ENCODE measurements at regions not wholly inside any gene's neighbourhood (a gene's known extent, or its start where the extent isn't known, plus 50 kb on each side); places are given as distances from the start of the nearest gene placed in this dataset.

DNA sequence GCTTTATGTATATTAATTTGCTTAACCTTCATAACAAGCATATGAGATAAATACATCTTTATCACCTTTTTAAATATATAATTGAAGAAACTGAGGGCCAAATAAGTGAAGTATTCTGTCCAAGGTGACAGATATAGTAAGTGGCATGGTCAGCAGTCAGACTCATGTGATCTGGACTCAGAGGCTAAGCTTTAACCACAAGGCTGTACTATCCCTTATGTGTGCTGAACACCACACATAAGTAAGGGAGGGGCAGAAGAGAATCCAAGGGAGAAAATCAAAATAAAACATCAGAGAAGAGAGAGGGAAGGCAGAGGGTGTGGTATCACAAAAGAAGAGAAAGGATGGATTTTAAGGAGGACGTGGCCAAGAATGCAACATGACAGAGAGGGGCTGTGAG lies 348.4 kb downstream of the EFNB2 start:
- H3K4me2 ChIP-seq (ENCODE audit: insufficient read depth in 1 of 2, low read depth in 2 of 2, low read length in 2 of 2) = no peak overlapping the region
- no peak overlapping the region for H4K5ac ChIP-seq (ENCODE audit: insufficient read length, low read depth, low read length)
- H3K4me3 ChIP-seq (ENCODE audit: extremely low read depth in 1 of 4, insufficient read depth in 2 of 4, low read depth in 3 of 4, low read length in 4 of 4) = no peak overlapping the region
- H3K27ac ChIP-seq (ENCODE audit: low read depth, low read length) = no peak overlapping the region
- H3K36me3 ChIP-seq (ENCODE audit: control insufficient read depth in 2 of 4, insufficient read depth in 4 of 4, low read length in 3 of 4) = no peaks in the 10 kb centered on the region
- H3K79me2 ChIP-seq (ENCODE audit: control insufficient read depth in 1 of 2, insufficient read depth in 2 of 2, low read length in 2 of 2) = no peaks in the 10 kb centered on the region
- H2BK120ac ChIP-seq (replicated peaks; ENCODE audit: low read depth, low read length) = no peak overlapping the region
- ChIA-PET POLR2A (ENCODE audit: partially characterized antibody) (no interaction called here), CTCF (ENCODE audit: partially characterized antibody) (interaction anchor here (1.2 kb wide), 1 partner anchor 103 kb away, joined by 3 read pairs; no protein-coding TSS in a partner anchor)
- H2AFZ ChIP-seq (ENCODE audit: low read length) = no peak overlapping the region
- H2AK5ac ChIP-seq (ENCODE audit: low read depth, low read length) = no peak overlapping the region
- peaks cover under 1% of the 10 kb centered on the region; the same call in 1 of the 2 replicates for H3K23me2 ChIP-seq (ENCODE audit: low read depth, low read length)
- H3K79me1 ChIP-seq (ENCODE audit: low read depth, low read length) = no peaks in the 10 kb centered on the region; the same call in 1 of the 2 replicates
- H4K91ac ChIP-seq (replicated peaks; ENCODE audit: insufficient read length, low read length) = no peak overlapping the region
- no peak for FAIRE-seq
- no peak overlapping the region for H3K9ac ChIP-seq (replicated peaks in 1 of 4; ENCODE audit: extremely low read depth in 1 of 4, low read depth in 3 of 4, low read length in 3 of 4)
- no peak overlapping the region for H3K18ac ChIP-seq (ENCODE audit: extremely low read depth, low read length)
- H4K8ac ChIP-seq (ENCODE audit: extremely low read depth, insufficient read depth, low read length) = no peak overlapping the region
- H2BK12ac ChIP-seq (ENCODE audit: low read depth, low read length) = no peak overlapping the region
- no peak overlapping the region for H2BK15ac ChIP-seq (ENCODE audit: low read length)
- H4K20me1 ChIP-seq (replicated peaks in 1 of 2; ENCODE audit: control insufficient read depth in 1 of 2, insufficient read depth in 2 of 2, low read length in 2 of 2) = no peaks in the 10 kb centered on the region
- no peak overlapping the region for H2BK5ac ChIP-seq (ENCODE audit: low read depth, low read length)
- H3K4ac ChIP-seq (replicated peaks; ENCODE audit: insufficient read length, low read depth, low read length) = no peak overlapping the region
- H3K23ac ChIP-seq (ENCODE audit: insufficient read length) = no peak overlapping the region
- H3K56ac ChIP-seq (replicated peaks; ENCODE audit: insufficient read length, low read depth, low read length) = no peak overlapping the region
- WGBS, 2 experiments (ENCODE audit: extremely low coverage in 1 of 2, insufficient coverage in 1 of 2, insufficient read length in 1 of 2, insufficient replicate concordance in 2 of 2, low coverage in 1 of 2, low lambda C conversion rate in 2 of 2, missing lambda C conversion rate in 1 of 2) = 95% methylated on average over 1 of the region's 1 CpG; no CpG with 5 or more reads in 1 of the 2 experiments
- H3K27me3 ChIP-seq (replicated peaks in 1 of 4; ENCODE audit: control insufficient read depth in 3 of 4, extremely low read depth in 1 of 4, insufficient read depth in 3 of 4, low read length in 3 of 4) = no peaks in the 10 kb centered on the region
- no peak for DNase-seq (ENCODE audit: low read depth in 1 of 2, low spot score in 2 of 2)
- H2BK20ac ChIP-seq (ENCODE audit: low read length) = no peak overlapping the region
- no peaks in the 10 kb centered on the region for H3K4me1 ChIP-seq (replicated peaks in 1 of 4; ENCODE audit: control insufficient read depth in 3 of 4, insufficient read depth in 4 of 4, low read length in 3 of 4)
- H3K9me3 ChIP-seq (ENCODE audit: insufficient read depth in 2 of 2, low read depth in 1 of 2, low read length in 1 of 2) = no peaks in the 10 kb centered on the region
- H3K14ac ChIP-seq (ENCODE audit: insufficient read length) = no peak overlapping the region
- TF ChIP-seq SIN3A (conservative IDR thresholded peaks at IDR 0.05 in 1 of 2, IDR thresholded peaks at IDR 0.05 in 1 of 2; ENCODE audit: low read depth in 1 of 2, low read length in 2 of 2) (no peak), BRCA1 (IDR thresholded peaks at IDR 0.05; ENCODE audit: low read depth, low read length) (no peak), RAD21 (IDR thresholded peaks at IDR 0.05 in 1 of 2, conservative IDR thresholded peaks at IDR 0.05 in 1 of 2; ENCODE audit: low read depth in 2 of 2, low read length in 2 of 2) (no peak), CEBPB (IDR thresholded peaks at IDR 0.05; ENCODE audit: low read depth, low read length) (no peak), TAF1 (IDR thresholded peaks at IDR 0.05; ENCODE audit: low read depth, low read length) (no peak), PHF8 (conservative IDR thresholded peaks at IDR 0.05; ENCODE audit: low read depth, low read length) (no peak), E2F6 (IDR thresholded peaks at IDR 0.05) (no peak), SUZ12 (IDR thresholded peaks at IDR 0.05; ENCODE audit: low read length) (no peak), CTBP2 (IDR thresholded peaks at IDR 0.05; ENCODE audit: borderline replicate concordance, insufficient read depth, insufficient read length, low read length) (no peak), KDM1A (IDR thresholded peaks at IDR 0.05; ENCODE audit: borderline replicate concordance, low read length) (no peak), RBBP5 (IDR thresholded peaks at IDR 0.05; ENCODE audit: borderline replicate concordance, low read depth, low read length) (no peak), SRF (IDR thresholded peaks at IDR 0.05; ENCODE audit: low read depth, low read length) (no peak)
- TF ChIP-seq, protein P1, sequence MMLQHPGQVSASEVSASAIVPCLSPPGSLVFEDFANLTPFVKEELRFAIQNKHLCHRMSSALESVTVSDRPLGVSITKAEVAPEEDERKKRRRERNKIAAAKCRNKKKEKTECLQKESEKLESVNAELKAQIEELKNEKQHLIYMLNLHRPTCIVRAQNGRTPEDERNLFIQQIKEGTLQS (IDR thresholded peaks at IDR 0.05; ENCODE audit: insufficient read depth, low read depth, low read length) = no peak
